A172 (cell line): ENCODE measurements at regions not wholly inside any gene's neighbourhood (a gene's known extent, or its start where the extent isn't known, plus 50 kb on each side); places are given as distances from the start of the nearest gene placed in this dataset.
A peak's percentile ranks its signal among the peaks of the same experiment; 100 is the strongest.
"Not testable (repeated sequence)": the region's sequence is repeated elsewhere in the genome, so short reads cannot be mapped to it uniquely, and the experiment has no call there.

ENCODE experiments used
- DNase-seq: peaks from one replicate; pipeline ENCODE4 v3.0.0-alpha.2; 2015; ENCODE audit warnings: low spot score

- DNase-seq, result peak; percentile 3
Measured at GRCh38 chr6:139888681-139889122, 514.3 kb upstream of the CITED2 start.

- DNase-seq, result no peak
Measured at GRCh38 chr6:139887275-139887674, 512.8 kb upstream of the CITED2 start.

GRCh38 chr6:139886396-139886795 lies 511.9 kb upstream of the CITED2 start:
- no peak for DNase-seq

DNA sequence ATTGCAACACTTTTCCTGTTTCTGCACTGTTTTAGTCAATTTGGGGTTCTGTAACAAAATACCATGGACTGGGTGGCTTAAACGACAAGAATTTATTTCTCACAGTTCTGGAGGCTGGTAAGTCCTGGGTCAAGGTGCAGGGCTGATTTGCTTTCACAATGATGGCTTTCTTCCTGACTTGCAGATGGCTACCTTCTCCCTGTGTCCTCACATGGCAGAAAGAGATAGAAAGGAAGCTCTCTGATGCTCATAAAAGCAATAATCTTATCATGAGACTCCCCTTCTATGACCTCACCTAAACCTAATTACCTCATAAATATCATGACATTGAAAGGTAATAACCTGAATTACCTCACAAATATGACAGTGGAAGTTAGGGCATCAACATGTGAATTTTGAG lies 511.5 kb upstream of the CITED2 start:
- DNase-seq, result no peak

- DNase-seq, result no peak
Measured at GRCh38 chr6:139883776-139884175, 509.3 kb upstream of the CITED2 start.

- peak; percentile 22 for DNase-seq
Measured at GRCh38 chr6:139882977-139883728, 508.7 kb upstream of the CITED2 start.

DNA sequence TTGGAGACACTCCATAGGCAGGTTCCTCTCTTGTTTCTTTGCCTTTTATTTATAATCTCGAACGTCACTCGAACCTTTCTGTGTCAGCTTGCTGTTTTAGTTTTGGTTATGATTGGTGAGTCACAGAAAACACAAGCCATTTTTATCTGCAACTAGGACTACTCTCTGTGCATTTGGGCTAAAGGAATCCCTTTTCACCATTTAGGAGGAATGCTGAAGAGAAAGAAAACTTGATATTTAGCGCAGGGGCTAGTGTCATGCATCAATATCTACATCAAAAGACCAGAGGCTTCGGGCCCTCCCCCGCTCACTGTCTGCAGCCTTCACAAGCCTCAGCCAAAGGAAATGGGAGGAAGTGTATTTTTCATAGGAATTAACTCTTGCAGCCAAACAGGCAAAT lies 507.8 kb upstream of the CITED2 start:
- DNase-seq, result peak; percentile 28

- DNase-seq, result peak; percentile 62
Measured at GRCh38 chr6:139881728-139882211, 507.3 kb upstream of the CITED2 start.

DNA sequence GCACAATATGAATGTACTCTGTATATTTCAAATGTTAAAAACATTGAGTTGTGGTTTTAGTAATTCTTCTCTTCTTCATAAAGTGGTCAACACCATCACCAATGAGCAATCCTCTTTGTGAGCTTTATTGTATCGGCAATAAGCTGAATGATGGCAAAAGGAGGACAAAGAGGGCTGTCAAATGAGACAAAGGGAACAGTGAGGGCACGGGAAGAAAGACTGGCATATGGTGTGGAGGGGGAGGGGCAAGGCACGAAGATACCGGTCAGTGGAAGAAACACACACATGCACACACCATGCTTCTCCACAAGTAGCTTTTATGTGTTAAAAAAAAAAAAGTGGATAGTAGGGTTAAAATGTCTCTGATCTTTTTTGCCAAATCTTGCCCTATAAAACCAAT lies 506.8 kb upstream of the CITED2 start:
- DNase-seq, result no peak

GRCh38 chr6:139879823-139880356 lies 505.4 kb upstream of the CITED2 start:
- DNase-seq, result no peak

GRCh38 chr6:139879241-139879640 lies 504.8 kb upstream of the CITED2 start:
- DNase-seq, result not testable (repeated sequence)

DNA sequence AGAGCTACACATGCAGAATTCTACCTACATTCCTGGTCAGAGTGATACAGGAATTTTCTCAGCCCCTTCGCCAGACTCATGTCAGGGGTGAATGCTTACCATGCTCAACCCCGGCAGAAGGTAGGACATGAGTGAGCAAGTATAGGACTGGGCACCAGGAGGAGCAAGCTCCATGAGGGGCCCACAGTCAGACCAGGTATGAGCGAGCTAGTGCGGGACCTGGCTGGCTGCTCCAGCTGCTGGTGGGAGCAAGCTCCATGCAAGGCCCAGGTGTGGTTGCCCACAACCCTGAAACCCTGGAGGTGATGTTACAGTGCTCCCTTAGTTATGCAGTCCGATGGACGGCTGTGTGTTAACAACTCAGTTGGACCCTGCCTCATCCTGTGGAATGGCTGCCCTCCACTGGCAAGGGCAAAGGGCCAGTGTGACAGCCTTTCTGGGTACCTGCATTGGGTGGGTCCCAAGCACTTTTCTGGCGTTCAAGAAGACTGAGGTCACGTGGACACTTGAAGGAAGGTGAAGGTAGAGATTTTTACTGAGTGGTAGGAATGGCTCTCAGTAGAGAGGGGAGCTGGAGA lies 503.5 kb upstream of the CITED2 start:
- DNase-seq, result no peak

GRCh38 chr6:139872665-139873064 lies 498.2 kb upstream of the CITED2 start:
- DNase-seq, result no peak

- no peak for DNase-seq
Measured at GRCh38 chr6:139871803-139872510, 497.5 kb upstream of the CITED2 start.

DNA sequence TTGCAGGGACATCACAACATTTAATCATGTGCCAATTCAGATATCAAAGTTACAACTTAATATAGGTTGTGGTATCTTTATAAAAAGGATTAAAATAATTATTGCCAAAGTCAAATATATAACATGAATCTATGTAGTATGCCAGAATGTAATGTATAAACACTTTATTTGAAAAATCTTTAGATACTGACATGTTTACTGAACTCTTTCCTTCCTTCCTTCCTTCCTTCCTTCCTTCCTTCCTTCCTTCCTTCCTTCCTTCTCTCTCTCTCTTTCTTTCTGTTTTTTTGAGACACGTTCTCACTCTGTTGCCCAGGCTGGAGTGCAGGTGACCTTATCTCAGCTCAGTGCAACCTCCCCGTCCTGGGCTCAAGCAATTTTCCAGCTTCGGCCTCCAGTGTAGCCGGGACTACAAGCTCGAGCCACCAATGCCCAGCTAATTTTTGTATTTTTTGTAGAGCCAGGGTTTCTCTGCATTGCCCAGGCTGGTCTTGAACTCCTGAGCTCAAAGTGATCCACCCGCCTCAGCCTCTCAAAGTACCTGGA lies 496.8 kb upstream of the CITED2 start:
- DNase-seq, result no peak

GRCh38 chr6:139868576-139868975 lies 494.1 kb upstream of the CITED2 start:
- no peak for DNase-seq

DNA sequence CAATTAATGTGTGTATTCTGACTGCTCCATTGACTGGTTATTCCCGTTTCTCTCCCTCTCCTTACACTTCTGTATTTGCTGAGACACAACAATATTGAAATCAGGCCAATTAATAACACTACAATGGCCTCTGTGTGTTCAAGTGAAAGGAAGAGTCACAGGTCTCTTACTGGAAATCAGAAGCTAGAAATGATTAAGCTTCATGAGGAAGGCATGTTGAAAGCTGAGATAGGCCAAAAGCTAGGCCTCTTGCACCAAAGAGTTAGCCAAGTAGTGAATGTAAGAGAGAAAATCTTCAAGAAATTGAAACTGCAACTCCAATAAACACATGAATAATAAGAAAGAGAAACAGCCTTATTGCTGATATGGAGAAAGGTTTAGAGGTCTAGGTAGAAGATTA lies 489.5 kb upstream of the CITED2 start:
- no peak for DNase-seq

- DNase-seq, result no peak
Measured at GRCh38 chr6:139863346-139863745, 488.9 kb upstream of the CITED2 start.

GRCh38 chr6:139862311-139862710 lies 487.9 kb upstream of the CITED2 start:
- DNase-seq, result no peak

- no peak for DNase-seq
Measured at GRCh38 chr6:139860203-139860602, 485.8 kb upstream of the CITED2 start.

- no peak for DNase-seq
Measured at GRCh38 chr6:139858429-139858828, 484.0 kb upstream of the CITED2 start.

- no peak for DNase-seq
Measured at GRCh38 chr6:139857143-139857542, 482.7 kb upstream of the CITED2 start.
